TTC549 (cell line): ENCODE measurements at regions not wholly inside any gene's neighbourhood (a gene's known extent, or its start where the extent isn't known, plus 50 kb on each side); places are given as distances from the start of the nearest gene placed in this dataset.
"Not testable (repeated sequence)": the region's sequence is repeated elsewhere in the genome, so short reads cannot be mapped to it uniquely, and the experiment has no call there.

ENCODE experiments used
- FAIRE-seq: peaks from 2 replicates; lab custom pipeline; 2012; peaks lifted over from hg19 to GRCh38; lab: Jason Lieb, UNC

DNA sequence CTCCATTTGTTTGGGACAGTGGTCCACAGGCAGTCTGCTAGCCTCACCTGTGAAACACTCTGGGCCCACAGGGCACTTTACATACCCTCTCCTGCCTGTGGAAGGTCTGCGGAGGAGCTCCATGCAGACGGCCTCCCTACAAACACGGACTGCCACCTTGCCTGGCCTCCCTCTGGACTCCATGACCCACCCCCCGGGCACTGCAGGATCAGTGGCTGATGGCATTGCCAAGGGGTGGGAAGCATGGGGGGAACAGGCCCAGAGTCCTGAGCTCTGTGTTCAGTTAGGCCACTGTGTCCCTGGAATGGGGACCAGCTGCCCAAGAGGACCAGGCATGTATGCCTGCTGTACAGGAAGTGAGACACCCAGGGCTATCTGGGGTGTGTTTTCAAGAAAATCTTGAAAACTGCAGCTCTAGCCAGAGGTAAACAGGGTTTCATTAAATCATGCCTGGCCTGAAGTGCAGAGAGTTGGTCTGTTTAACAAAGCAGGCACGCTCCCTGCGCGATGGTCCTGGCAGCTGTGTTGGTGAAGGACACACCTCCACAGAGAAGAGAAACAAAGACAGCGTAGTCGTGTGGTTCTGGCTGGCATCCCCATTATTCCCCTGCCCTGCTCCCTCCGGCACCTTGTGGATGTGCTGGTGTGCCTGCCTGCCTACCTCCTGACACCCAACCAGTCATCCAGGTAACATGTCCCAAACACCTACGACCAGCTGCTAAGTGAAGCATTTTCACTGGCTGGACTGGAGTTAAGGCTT is 470.8 kb upstream of the ZMIZ1 start:
- no peak for FAIRE-seq

DNA sequence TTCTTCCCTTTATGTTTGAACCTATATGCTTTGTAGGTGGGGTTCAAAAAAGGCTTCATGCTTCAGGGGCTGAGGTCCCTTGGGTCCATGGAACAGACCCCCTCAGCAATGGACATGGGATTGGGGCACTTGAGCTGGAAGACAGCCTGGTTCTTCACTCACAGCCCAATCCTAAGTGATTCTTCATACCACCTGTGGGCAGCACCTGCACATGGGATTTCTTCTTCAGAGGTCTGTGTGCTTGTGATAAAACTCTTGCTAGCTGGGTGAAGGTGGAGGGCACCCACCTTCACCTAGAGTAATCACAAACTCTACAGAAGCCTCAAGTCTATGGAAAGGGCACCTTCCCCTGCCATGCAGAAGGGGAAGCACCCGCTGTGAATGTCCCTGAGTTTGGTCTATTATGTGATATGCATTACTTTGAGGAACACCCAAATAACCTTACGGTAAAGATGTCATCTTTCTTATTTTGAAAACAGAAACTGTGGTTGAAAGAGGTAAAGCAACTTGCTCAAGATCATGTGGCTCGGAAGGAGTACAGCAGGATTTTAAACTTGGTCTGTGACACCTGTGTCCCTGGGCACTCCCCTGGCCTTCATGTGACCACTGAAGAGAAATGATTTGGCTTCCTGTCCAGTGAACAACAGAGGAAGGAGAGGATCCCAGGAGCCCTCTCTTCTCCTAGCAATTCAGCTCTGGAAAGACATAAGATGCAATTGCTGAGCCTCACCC is 469.5 kb upstream of the ZMIZ1 start:
- no peak for FAIRE-seq

DNA sequence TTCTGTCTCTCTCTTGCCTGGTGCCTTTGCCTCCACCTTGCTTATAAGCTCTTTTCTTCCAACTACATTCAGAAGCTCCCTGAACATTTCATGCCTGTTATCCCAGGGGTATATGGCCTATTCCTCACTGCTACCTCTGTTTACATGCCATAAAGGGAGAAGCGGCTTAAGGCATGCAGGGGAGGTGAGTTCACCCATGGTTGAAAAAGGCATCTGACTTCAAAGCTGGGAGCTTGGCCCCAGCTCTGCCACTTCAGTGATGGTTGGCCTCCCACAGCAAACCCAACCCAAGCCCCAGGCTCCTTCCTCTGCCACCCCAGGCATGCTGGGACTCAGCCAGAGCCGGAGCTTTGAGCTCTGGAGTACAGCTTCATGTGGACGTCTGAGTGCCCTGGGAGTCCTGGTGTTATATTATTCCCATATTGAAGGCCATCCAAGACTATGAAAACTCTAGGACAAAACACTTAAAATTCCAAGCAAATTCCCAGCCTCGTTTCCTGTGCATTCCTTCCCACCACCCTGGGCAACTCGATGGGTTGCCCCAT is 468.6 kb upstream of the ZMIZ1 start:
- FAIRE-seq: no peak

DNA sequence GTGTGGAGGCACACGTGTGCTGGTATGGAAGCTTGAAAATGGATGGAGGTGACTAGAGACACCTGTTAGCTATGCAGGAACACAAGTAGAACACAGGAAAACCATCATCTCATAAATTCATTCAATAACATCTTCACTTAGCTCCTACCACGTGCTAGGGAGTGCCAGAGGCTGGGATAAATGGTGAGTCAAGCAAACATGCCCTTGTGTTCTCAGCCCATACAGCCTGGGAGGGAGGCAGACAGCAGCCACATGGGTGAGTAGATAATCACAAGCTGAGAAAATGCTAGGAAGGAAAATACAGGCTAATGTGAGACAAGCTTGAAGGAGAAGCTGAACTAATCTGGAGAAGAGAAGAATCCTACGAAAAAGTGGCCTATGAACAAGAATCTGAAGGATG is 468.0 kb upstream of the ZMIZ1 start:
- no peak for FAIRE-seq

DNA sequence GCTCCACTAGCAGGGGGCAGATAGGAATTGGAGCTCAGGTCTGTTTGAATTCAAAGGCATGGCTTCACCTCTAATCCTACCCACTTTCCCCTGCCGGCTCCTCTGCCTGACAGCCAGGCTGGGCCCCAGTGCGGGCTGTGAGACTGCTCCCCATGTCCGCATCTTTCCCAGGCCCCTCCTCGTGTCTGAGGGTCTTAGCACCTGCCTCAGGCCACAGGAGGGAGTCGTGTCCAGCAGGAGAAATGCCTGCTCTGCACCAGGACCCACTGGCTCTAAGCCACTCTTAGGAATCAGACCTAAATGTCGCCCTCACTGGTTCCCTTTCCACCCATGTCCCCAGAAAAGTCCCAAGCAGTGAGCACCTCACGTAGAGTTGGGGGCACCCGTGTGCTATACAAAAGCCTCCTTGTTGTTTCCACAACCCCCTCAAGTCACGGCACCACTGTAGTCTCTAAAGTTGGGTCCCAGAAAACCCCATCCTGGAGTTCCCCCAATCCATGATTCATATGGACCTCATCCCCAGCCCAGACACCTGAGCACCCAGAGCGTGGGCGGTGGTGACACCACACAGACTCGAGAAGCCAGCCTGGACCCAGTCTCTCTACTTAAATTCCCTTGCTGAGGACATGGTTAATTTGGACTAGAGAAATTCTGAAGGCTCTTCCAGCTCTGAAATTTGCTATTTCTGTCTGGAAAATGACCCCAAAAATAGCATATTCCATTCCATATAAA is 466.4 kb upstream of the ZMIZ1 start:
- no peak for FAIRE-seq

DNA sequence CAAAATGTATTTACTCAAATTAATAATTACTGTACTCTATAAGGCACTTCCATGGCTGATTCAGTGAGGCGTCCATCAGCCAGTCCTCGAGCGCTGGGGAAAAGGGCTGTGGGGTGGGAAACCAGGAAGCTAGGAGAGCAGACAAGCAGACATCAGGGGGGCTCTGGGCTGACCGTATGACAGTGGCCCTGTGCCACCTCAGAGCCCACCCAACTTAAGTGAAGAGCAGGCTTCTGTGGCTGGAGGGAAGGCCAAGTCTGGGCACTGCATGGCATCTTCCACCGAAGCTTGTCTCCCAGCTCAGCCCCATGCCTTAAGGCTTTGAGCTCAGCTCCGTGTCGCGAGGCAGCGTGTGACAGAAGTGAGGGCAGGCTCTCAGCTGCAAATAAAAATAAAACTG is 464.5 kb upstream of the ZMIZ1 start:
- no peak for FAIRE-seq

DNA sequence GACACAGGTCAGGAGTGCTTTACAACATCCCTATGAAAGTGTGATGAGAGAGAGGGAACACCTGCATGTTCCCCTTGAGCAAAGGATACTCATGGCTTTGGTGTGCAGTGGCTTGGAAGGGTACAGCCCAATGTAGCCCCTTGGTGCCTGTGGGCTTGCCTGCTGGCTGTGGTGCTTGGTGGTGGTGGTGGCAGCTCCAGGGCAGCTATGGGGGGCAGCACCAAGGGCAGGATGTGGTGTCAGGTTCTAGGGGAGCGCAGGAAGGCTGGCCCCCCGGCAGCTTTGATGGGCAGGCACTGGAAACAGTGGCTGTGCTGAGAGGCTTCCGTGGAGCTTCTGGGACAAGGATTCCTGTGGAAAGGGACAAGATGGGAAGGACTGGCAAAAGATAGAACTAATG is 464.0 kb upstream of the ZMIZ1 start:
- no peak for FAIRE-seq

- FAIRE-seq: peak; percentile 63
Observed at GRCh38 chr10:78605800-78606350, 462.9 kb upstream of the ZMIZ1 start.

DNA sequence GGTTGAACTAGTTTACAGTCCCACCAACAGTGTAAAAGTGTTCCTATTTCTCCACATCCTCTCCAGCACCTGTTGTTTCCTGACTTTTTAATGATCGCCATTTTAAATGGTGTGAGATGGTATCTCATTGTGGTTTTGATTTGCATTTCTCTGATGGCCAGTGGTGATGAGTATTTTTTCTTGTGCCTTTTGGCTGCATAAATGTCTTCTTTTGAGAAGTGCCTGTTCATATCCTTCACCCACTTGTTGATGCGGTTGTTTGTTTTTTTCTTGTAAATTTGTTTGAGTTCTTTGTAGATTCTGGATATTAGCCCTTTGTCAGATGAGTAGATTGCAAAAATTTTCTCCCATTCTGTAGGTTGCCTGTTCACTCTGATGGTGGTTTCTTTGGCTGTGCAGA is 462.0 kb upstream of the ZMIZ1 start:
- not testable (repeated sequence) for FAIRE-seq

GRCh38 chr10:78609976-78610375 is 458.8 kb upstream of the ZMIZ1 start:
- no peak for FAIRE-seq

GRCh38 chr10:78613132-78613531 is 455.6 kb upstream of the ZMIZ1 start:
- no peak for FAIRE-seq

- FAIRE-seq: no peak
Observed at GRCh38 chr10:78614267-78614666, 454.5 kb upstream of the ZMIZ1 start.

- no peak for FAIRE-seq
Observed at GRCh38 chr10:78614744-78615143, 454.0 kb upstream of the ZMIZ1 start.

DNA sequence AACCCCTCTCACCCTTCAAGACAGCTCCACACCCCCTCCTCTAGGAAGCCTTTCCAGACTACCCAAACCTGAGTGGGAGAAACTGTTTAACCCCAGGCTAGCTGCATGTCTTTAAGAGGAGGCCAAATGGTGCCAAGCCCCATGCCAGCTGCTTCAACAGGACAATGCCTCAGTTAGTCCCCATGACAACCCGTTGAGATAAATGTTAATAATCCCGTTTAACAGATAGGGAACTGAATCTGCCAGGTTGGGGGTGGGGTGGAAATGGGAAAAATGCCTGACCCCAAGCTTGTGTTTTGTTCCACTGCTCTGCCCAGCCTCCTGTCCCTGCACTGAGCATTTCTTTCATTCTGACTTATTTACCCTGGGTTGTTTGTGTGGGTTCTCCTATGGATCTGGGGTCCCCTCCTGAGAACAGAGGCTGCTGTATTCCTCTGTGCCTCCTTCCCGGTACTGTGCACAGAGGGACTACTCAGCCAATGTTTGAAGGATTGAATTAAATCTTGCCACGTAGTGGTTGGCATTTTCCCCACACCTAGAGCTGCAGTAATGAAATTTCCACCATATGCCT is 452.6 kb upstream of the ZMIZ1 start:
- FAIRE-seq: no peak

DNA sequence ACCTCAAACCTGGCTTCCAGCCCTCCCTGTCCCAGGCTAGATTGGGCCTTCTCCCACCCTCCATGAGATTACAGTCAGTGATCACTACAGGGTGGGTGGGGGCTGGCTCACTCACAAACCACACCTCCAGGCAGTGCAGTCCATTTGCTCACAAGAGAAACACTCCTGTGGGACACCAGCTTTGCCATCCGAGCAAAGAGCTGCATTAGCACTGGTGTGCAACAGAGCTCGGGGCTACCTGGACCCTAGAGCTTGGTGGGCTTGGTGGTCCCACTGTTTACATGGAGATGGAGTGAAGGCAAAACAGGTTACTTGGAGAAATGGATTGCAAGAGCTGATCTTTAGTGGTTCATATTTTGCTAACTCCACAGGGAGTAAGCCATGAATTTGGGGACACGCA is 451.7 kb upstream of the ZMIZ1 start:
- no peak for FAIRE-seq

- FAIRE-seq: no peak
Observed at GRCh38 chr10:78617631-78618030, 451.1 kb upstream of the ZMIZ1 start.

DNA sequence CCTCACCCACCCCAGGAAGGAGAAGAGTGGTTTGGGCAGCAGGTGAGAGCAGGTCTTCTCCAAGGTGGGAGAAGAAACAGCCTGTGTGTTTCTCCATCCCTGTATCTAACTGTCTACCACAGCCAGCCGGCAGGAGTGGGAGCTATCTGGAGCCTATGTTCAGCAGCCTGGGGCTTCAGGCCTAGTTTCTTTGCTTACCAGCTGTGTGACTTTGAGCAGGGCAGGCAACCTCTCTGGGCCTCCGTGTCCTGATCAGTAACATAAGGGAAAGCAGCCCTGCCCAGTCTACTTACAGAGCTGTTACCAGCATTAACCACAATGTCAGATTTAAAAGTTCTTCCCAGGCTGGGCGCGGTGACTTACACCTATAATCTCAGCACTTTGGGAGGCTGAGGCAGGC is 450.7 kb upstream of the ZMIZ1 start:
- no peak for FAIRE-seq

DNA sequence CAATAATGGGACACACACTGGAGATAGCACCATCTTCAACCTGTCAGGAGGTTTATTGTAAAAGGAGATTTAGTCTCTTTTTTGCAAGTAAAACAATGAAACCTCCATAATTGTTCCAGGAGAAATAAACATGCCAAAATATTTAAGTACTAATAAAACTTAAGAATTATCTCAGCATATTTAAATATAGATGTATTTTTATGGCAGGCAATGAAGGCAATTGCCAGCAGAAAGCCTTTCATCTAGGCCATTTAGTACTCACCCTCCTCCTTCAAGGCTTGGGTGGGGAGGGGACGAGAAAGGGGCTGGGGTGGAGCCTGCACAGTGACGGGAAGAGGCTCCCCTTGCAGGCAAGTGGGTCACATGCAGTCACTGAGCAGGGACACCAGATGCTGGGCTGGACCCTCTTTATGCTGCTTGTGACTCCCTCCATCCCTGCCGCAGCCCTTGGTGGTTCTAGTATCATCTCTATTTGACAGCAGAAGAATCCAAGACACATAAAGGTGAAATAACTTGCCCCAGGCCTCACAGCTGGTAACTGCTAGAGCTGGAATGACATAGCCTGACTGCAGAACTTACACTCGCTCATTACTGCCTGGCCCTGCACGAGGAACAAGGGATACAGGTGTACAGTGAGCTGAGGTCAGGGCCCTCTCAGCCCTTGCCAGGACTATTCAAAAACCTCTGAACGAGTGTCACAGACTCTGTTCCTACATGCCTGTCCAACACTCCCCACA is 449.5 kb upstream of the ZMIZ1 start:
- FAIRE-seq: no peak

DNA sequence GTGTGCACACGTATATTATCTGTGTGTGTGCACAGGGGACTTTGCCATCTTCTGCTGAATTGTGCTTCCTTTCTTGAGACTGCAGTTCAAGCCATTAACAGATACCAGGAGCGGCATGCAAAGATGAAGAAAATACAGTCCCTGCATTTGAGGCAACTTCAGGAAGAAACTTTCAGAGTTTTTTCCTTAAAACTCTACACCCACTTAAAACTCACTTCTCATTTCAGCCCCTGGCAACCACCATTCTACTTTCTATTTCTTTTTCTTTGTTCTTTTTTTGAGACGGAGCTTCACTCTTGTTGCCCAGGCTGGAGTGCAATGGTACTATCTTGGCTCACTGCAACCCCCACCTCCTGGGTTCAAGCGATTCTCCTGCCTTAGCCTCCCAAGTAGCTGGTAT is 448.9 kb upstream of the ZMIZ1 start:
- FAIRE-seq: no peak

GRCh38 chr10:78620985-78621799 is 447.6 kb upstream of the ZMIZ1 start:
- FAIRE-seq: no peak
